VCaP (cell line): ENCODE measurements at regions not wholly inside any gene's neighbourhood (a gene's known extent, or its start where the extent isn't known, plus 50 kb on each side); places are given as distances from the start of the nearest gene placed in this dataset.
A peak's percentile ranks its signal among the peaks of the same experiment; 100 is the strongest.

Source experiments
- H3K27ac ChIP-seq: fragments of 450-650 bp; 2 replicates; pipeline ENCODE4 v1.5.1; 2017
- CTCF ChIP-seq: fragments of 450-650 bp; conservative IDR thresholded peaks from 2 replicates; pipeline ENCODE4 v1.5.1; 2017; ENCODE audit warnings: mild to moderate bottlenecking, moderate library complexity

GRCh38 chr5:4700069-4700468 lies 440.1 kb upstream of the ADAMTS16 start:
- no peak overlapping the region for H3K27ac ChIP-seq
- TF ChIP-seq CTCF = peak; percentile 72

GRCh38 chr5:4700871-4701270 lies 439.3 kb upstream of the ADAMTS16 start:
- H3K27ac ChIP-seq = no peak overlapping the region
- no peak for TF ChIP-seq CTCF

GRCh38 chr5:4703931-4704458 lies 436.1 kb upstream of the ADAMTS16 start:
- no peak for TF ChIP-seq CTCF

GRCh38 chr5:4704951-4705350 lies 435.2 kb upstream of the ADAMTS16 start:
- TF ChIP-seq CTCF = no peak
- no peak overlapping the region for H3K27ac ChIP-seq

More at GRCh38 chr5:4703931-4704458, 436.1 kb upstream of the ADAMTS16 start:
- no peak overlapping the region for H3K27ac ChIP-seq

GRCh38 chr5:4716781-4717180 lies 423.3 kb upstream of the ADAMTS16 start:
- no peak overlapping the region for H3K27ac ChIP-seq
- no peak for TF ChIP-seq CTCF

- no peak for TF ChIP-seq CTCF
- no peak overlapping the region for H3K27ac ChIP-seq
Measured at GRCh38 chr5:4717446-4717845, 422.7 kb upstream of the ADAMTS16 start.

- TF ChIP-seq CTCF = no peak
- H3K27ac ChIP-seq = no peak overlapping the region
Measured at GRCh38 chr5:4720831-4721230, 419.3 kb upstream of the ADAMTS16 start.
